Neutrophil (primary cell): ENCODE measurements at regions not wholly inside any gene's neighbourhood (a gene's known extent, or its start where the extent isn't known, plus 50 kb on each side); places are given as distances from the start of the nearest gene placed in this dataset.

ENCODE experiments used
- H3K27ac ChIP-seq: fragments of 200-600 bp; sonication (generic); 2 replicates; pipeline ENCODE4 v1.5.1; 2016; ENCODE audit warnings: mild to moderate bottlenecking, moderate library complexity
- H3K27me3 ChIP-seq: fragments of 200-600 bp; sonication (generic); 2 replicates; pipeline ENCODE4 v1.6.0; 2016; ENCODE audit warnings: mild to moderate bottlenecking
- H3K36me3 ChIP-seq: fragments of 200-600 bp; sonication (generic); 2 replicates; pipeline ENCODE4 v1.5.1; 2017
- H3K4me1 ChIP-seq, 2 experiments: fragments of 200-600 bp in 1 of 2; sonication (generic) in 1 of 2; 1 replicate in 1 of 2; 2 replicates in 1 of 2; pipeline versions ENCODE4 v1.5.1 to v1.6.1; 2013 to 2016; ENCODE audit warnings: low read depth in 1 of 2, low read length in 1 of 2, mild to moderate bottlenecking in 1 of 2, moderate library complexity in 1 of 2; ENCODE audit not compliant: control insufficient read depth in 1 of 2, insufficient read depth in 1 of 2
- H3K4me3 ChIP-seq, 2 experiments: fragments of 200-600 bp in 1 of 2; sonication (generic) in 1 of 2; 1 replicate in 1 of 2; 2 replicates in 1 of 2; pipeline ENCODE4 v1.5.1; 2013 to 2016; ENCODE audit warnings: low read depth in 1 of 2, low read length in 1 of 2, mild to moderate bottlenecking in 1 of 2, moderate library complexity in 1 of 2
- H3K9me3 ChIP-seq: fragments of 200-600 bp; sonication (generic); 2 replicates; pipeline ENCODE4 v1.5.1; 2016
- CTCF ChIP-seq: fragments of 200-600 bp; sonication (generic); IDR thresholded peaks from 2 replicates; pipeline ENCODE4 v1.5.1; 2016; ENCODE audit warnings: antibody characterized with exemption

- H3K27me3 ChIP-seq = no peaks in the 10 kb centered on the region
Measured at GRCh38 chr4:173866322-173867026, 336.4 kb upstream of the HAND2 start.

GRCh38 chr4:173862754-173863153, 332.7 kb upstream of the HAND2 start:
- H3K27me3 ChIP-seq = no peaks in the 10 kb centered on the region
- no peaks in the 10 kb centered on the region for H3K9me3 ChIP-seq
- TF ChIP-seq CTCF = no peak
- H3K4me1 ChIP-seq = no peaks in the 10 kb centered on the region
- no peaks in the 10 kb centered on the region for H3K36me3 ChIP-seq
- H3K27ac ChIP-seq = no peak overlapping the region
- H3K4me3 ChIP-seq = no peak overlapping the region

More at GRCh38 chr4:173866322-173867026, 336.4 kb upstream of the HAND2 start:
- H3K27ac ChIP-seq = no peak overlapping the region
- H3K4me3 ChIP-seq = no peak overlapping the region
- no peaks in the 10 kb centered on the region for H3K9me3 ChIP-seq
- H3K4me1 ChIP-seq = no peaks in the 10 kb centered on the region
- no peaks in the 10 kb centered on the region for H3K36me3 ChIP-seq
- no peak for TF ChIP-seq CTCF

GRCh38 chr4:173860094-173860493, 330.1 kb upstream of the HAND2 start:
- Histone ChIP-seq H3K4me1 (no peaks in the 10 kb centered on the region), H3K27ac (no peak overlapping the region), H3K36me3 (no peaks in the 10 kb centered on the region), H3K9me3 (no peaks in the 10 kb centered on the region), H3K4me3 (no peak overlapping the region), H3K27me3 (no peaks in the 10 kb centered on the region)
- TF ChIP-seq CTCF = no peak

- H3K27me3 ChIP-seq = no peaks in the 10 kb centered on the region
- no peak overlapping the region for H3K27ac ChIP-seq
- no peak for TF ChIP-seq CTCF
- no peaks in the 10 kb centered on the region for H3K9me3 ChIP-seq
- no peaks in the 10 kb centered on the region for H3K36me3 ChIP-seq
- H3K4me3 ChIP-seq = no peak overlapping the region
- no peaks in the 10 kb centered on the region for H3K4me1 ChIP-seq
Measured at GRCh38 chr4:173859091-173859713, 329.2 kb upstream of the HAND2 start.

- no peaks in the 10 kb centered on the region for H3K36me3 ChIP-seq
- H3K27ac ChIP-seq = no peak overlapping the region
- no peaks in the 10 kb centered on the region for H3K4me1 ChIP-seq
- no peaks in the 10 kb centered on the region for H3K9me3 ChIP-seq
- no peaks in the 10 kb centered on the region for H3K27me3 ChIP-seq
- TF ChIP-seq CTCF = no peak
- H3K4me3 ChIP-seq = no peak overlapping the region
Measured at GRCh38 chr4:173858471-173858870, 328.4 kb upstream of the HAND2 start.
